H1 (cell line): ENCODE measurements at regions not wholly inside any gene's neighbourhood (a gene's known extent, or its start where the extent isn't known, plus 50 kb on each side); places are given as distances from the start of the nearest gene placed in this dataset.

ENCODE experiments used
- CTCF ChIA-PET: fragments of 300-600 bp; sonication (Branson Sonifier 250); formaldehyde crosslinking; loops from one replicate; lab custom pipeline; 2021; ENCODE audit not compliant: partially characterized antibody; lab: Charles Lee
- POLR2A ChIA-PET: fragments of 300-600 bp; sonication (Branson Sonifier 250); formaldehyde crosslinking; loops from one replicate; lab custom pipeline; 2021; ENCODE audit warnings: inconsistent platforms; ENCODE audit not compliant: partially characterized antibody; lab: Charles Lee
- DNase-seq, 2 experiments: peaks; one replicate each; pipeline versions ENCODE4 v3.0.0 to v3.0.0-alpha.2; 2010 to 2022; ENCODE audit warnings: low spot score in 2 of 2, low read depth in 1 of 2, mixed read lengths in 1 of 2
- FAIRE-seq: peaks from 2 replicates; lab custom pipeline; 2011; peaks lifted over from hg19 to GRCh38; lab: Jason Lieb, UNC
- H2AFZ ChIP-seq: 2 replicates; pipeline ENCODE4 v1.8.1; 2012; ENCODE audit warnings: low read length, inconsistent platforms
- H2AK5ac ChIP-seq: 2 replicates; pipeline ENCODE4 v1.6.1; 2013; ENCODE audit warnings: low read depth, low read length
- H2BK120ac ChIP-seq: replicated peaks from 2 replicates; pipeline ENCODE3; 2013; ENCODE audit warnings: low read depth, low read length, inconsistent platforms
- H2BK12ac ChIP-seq: 2 replicates; pipeline ENCODE4 v1.6.1; 2013; ENCODE audit warnings: low read depth, low read length
- H2BK15ac ChIP-seq: 2 replicates; pipeline ENCODE4 v1.6.1; 2013; ENCODE audit warnings: low read length
- H2BK20ac ChIP-seq: 2 replicates; pipeline ENCODE4 v1.6.1; 2013; ENCODE audit warnings: low read length
- H2BK5ac ChIP-seq: 2 replicates; pipeline ENCODE4 v1.6.1; 2013; ENCODE audit warnings: low read depth, low read length
- H3K14ac ChIP-seq: 2 replicates; pipeline ENCODE4 v1.6.1; 2013; ENCODE audit warnings: inconsistent platforms; ENCODE audit not compliant: insufficient read length
- H3K18ac ChIP-seq: 2 replicates; pipeline ENCODE4 v1.6.1; 2013; ENCODE audit warnings: low read length; ENCODE audit errors: extremely low read depth
- H3K23ac ChIP-seq: 2 replicates; pipeline ENCODE4 v1.6.1; 2013; ENCODE audit warnings: inconsistent platforms; ENCODE audit not compliant: insufficient read length
- H3K23me2 ChIP-seq: 2 replicates; pipeline ENCODE4 v1.6.1; 2013; ENCODE audit warnings: low read depth, low read length
- H3K27ac ChIP-seq: 2 replicates; pipeline ENCODE4 v1.6.1; 2011; ENCODE audit warnings: low read depth, low read length, inconsistent platforms
- H3K27me3 ChIP-seq, 4 experiments: replicated peaks in 1 of 4; 1 replicate in 1 of 4; 2 replicates in 3 of 4; pipeline versions ENCODE4 v1.6.1 to v1.8.1; 2011 to 2013; ENCODE audit warnings: low read length in 3 of 4, mild to moderate bottlenecking in 3 of 4, inconsistent platforms in 2 of 4, mixed read lengths in 2 of 4, moderate library complexity in 1 of 4; ENCODE audit not compliant: control insufficient read depth in 3 of 4, insufficient read depth in 3 of 4; ENCODE audit errors: extremely low read depth in 1 of 4
- H3K36me3 ChIP-seq, 4 experiments: 2 replicates each; pipeline versions ENCODE4 v1.6.1 to v1.8.1; 2011 to 2013; ENCODE audit warnings: mild to moderate bottlenecking in 4 of 4, low read length in 3 of 4, moderate library complexity in 2 of 4, control low read depth in 1 of 4, inconsistent platforms in 1 of 4; ENCODE audit not compliant: insufficient read depth in 4 of 4, control insufficient read depth in 2 of 4
- H3K4ac ChIP-seq: replicated peaks from 2 replicates; pipeline ENCODE3; 2013; ENCODE audit warnings: low read length, low read depth, mixed read lengths, inconsistent platforms; ENCODE audit not compliant: insufficient read length
- H3K4me1 ChIP-seq, 4 experiments: replicated peaks in 1 of 4; 1 replicate in 1 of 4; 2 replicates in 3 of 4; pipeline versions ENCODE4 v1.6.1 to v1.8.1; 2011 to 2013; ENCODE audit warnings: low read length in 3 of 4, inconsistent platforms in 2 of 4, mixed read lengths in 1 of 4; ENCODE audit not compliant: insufficient read depth in 4 of 4, control insufficient read depth in 3 of 4
- H3K4me2 ChIP-seq, 2 experiments: 2 replicates each; pipeline versions ENCODE4 v1.6.1 to v1.8.1; 2011 to 2013; ENCODE audit warnings: low read depth in 2 of 2, low read length in 2 of 2, control low read depth in 1 of 2, inconsistent platforms in 1 of 2, mild to moderate bottlenecking in 1 of 2; ENCODE audit not compliant: insufficient read depth in 1 of 2
- H3K4me3 ChIP-seq, 4 experiments: fragments of 200-600, 300-600 bp in 1 of 4; sonication (generic), shearing (Covaris generic), sonication (Bioruptor Twin) in 1 of 4; 2 replicates each; pipeline versions ENCODE4 v1.5.1 to v1.8.1; 2011 to 2016; ENCODE audit warnings: low read length in 4 of 4, low read depth in 3 of 4, control low read depth in 2 of 4, inconsistent platforms in 2 of 4, mild to moderate bottlenecking in 2 of 4, mixed read lengths in 1 of 4, moderate library complexity in 1 of 4; ENCODE audit not compliant: insufficient read depth in 2 of 4; ENCODE audit errors: extremely low read depth in 1 of 4
- H3K56ac ChIP-seq: replicated peaks from 2 replicates; pipeline ENCODE3; 2013; ENCODE audit warnings: low read depth, mild to moderate bottlenecking, mixed read lengths, low read length, inconsistent platforms; ENCODE audit not compliant: insufficient read length
- H3K79me1 ChIP-seq: 2 replicates; pipeline ENCODE4 v1.6.1; 2013; ENCODE audit warnings: low read depth, low read length, control low read depth
- H3K79me2 ChIP-seq, 2 experiments: 2 replicates each; pipeline versions ENCODE4 v1.6.1 to v1.8.1; 2012 to 2013; ENCODE audit warnings: low read length in 2 of 2, mild to moderate bottlenecking in 2 of 2, inconsistent platforms in 1 of 2; ENCODE audit not compliant: insufficient read depth in 2 of 2, control insufficient read depth in 1 of 2
- H3K9ac ChIP-seq, 4 experiments: replicated peaks in 1 of 4; 1 replicate in 1 of 4; 2 replicates in 3 of 4; pipeline versions ENCODE4 v1.6.1 to v1.8.1; 2011 to 2013; ENCODE audit warnings: low read depth in 3 of 4, low read length in 3 of 4, control low read depth in 2 of 4, mild to moderate bottlenecking in 2 of 4, moderate library complexity in 2 of 4, inconsistent platforms in 1 of 4; ENCODE audit errors: extremely low read depth in 1 of 4
- H3K9me3 ChIP-seq, 2 experiments: 2 replicates each; pipeline versions ENCODE4 v1.6.1 to v1.8.1; 2012 to 2013; ENCODE audit warnings: mild to moderate bottlenecking in 2 of 2, moderate library complexity in 2 of 2, control low read depth in 1 of 2, inconsistent platforms in 1 of 2, low read depth in 1 of 2, low read length in 1 of 2, mixed read lengths in 1 of 2; ENCODE audit not compliant: insufficient read depth in 2 of 2
- H4K20me1 ChIP-seq, 2 experiments: replicated peaks in 1 of 2; 2 replicates each; pipeline versions ENCODE3 to v1.8.1; 2011 to 2013; ENCODE audit warnings: inconsistent platforms in 2 of 2, low read length in 2 of 2, mild to moderate bottlenecking in 1 of 2; ENCODE audit not compliant: insufficient read depth in 2 of 2, control insufficient read depth in 1 of 2
- H4K5ac ChIP-seq: 2 replicates; pipeline ENCODE4 v1.6.1; 2013; ENCODE audit warnings: low read length, low read depth, mixed read lengths, inconsistent platforms; ENCODE audit not compliant: insufficient read length
- H4K8ac ChIP-seq: 2 replicates; pipeline ENCODE4 v1.8.0; 2013; ENCODE audit warnings: mild to moderate bottlenecking, moderate library complexity, low read length, inconsistent platforms; ENCODE audit not compliant: insufficient read depth; ENCODE audit errors: extremely low read depth
- H4K91ac ChIP-seq: replicated peaks from 2 replicates; pipeline ENCODE3; 2013; ENCODE audit warnings: low read length, mixed read lengths, inconsistent platforms; ENCODE audit not compliant: insufficient read length
- ATF3 ChIP-seq: IDR thresholded peaks from 2 replicates; pipeline ENCODE4 v1.6.1; 2011; ENCODE audit warnings: low read depth, mild to moderate bottlenecking, low read length; ENCODE audit not compliant: insufficient read depth
- CBX5 ChIP-seq: fragments of 300-800, 300-1000 bp; sonication (generic); IDR thresholded peaks from 2 replicates; pipeline ENCODE4 v1.7.1; 2016; ENCODE audit warnings: antibody characterized with exemption, low read length, low read depth
- HDAC2 ChIP-seq, 2 experiments: fragments of 300-600 bp in 1 of 2; sonication (generic) in 1 of 2; IDR thresholded peaks; 2 replicates each; pipeline ENCODE4 v1.6.1; 2011 to 2012; ENCODE audit warnings: low read depth in 2 of 2, low read length in 2 of 2, mild to moderate bottlenecking in 2 of 2, moderate library complexity in 2 of 2, borderline replicate concordance in 1 of 2, inconsistent platforms in 1 of 2
- MAFK ChIP-seq: IDR thresholded peaks from 2 replicates; pipeline ENCODE4 v1.6.1; 2012; ENCODE audit warnings: low read depth, mild to moderate bottlenecking, improper control_type of control experiment, low read length
- PHF8 ChIP-seq: fragments of 200-600 bp; sonication (generic); conservative IDR thresholded peaks from 2 replicates; pipeline ENCODE4 v1.7.1; 2012; ENCODE audit warnings: low read depth, mild to moderate bottlenecking, inconsistent platforms, low read length, moderate library complexity
- POLR2AphosphoS5 ChIP-seq: IDR thresholded peaks from 2 replicates; pipeline ENCODE4 v1.6.1; 2011; ENCODE audit warnings: low read depth, low read length
- RAD21 ChIP-seq, 2 experiments: IDR thresholded peaks in 1 of 2; conservative IDR thresholded peaks in 1 of 2; 2 replicates each; pipeline ENCODE4 v1.6.1; 2011; ENCODE audit warnings: low read depth in 2 of 2, low read length in 2 of 2, improper control_type of control experiment in 1 of 2, inconsistent platforms in 1 of 2, mild to moderate bottlenecking in 1 of 2, moderate library complexity in 1 of 2
- RNF2 ChIP-seq: fragments of 200-900, 300-1000 bp; sonication (generic); IDR thresholded peaks from 2 replicates; pipeline ENCODE4 v1.7.1; 2016; ENCODE audit warnings: borderline replicate concordance, low read depth, mild to moderate bottlenecking, antibody characterized with exemption, low read length; ENCODE audit not compliant: poor library complexity, severe bottlenecking; ENCODE audit errors: missing control alignments
- SIRT6 ChIP-seq: IDR thresholded peaks from one replicate; pipeline ENCODE4 v1.7.1; 2012; ENCODE audit warnings: low read length, inconsistent platforms
- SP1 ChIP-seq: IDR thresholded peaks from 2 replicates; pipeline ENCODE4 v1.6.1; 2011; ENCODE audit warnings: low read depth, low read length
- TAF1 ChIP-seq: IDR thresholded peaks from 2 replicates; pipeline ENCODE4 v1.6.1; 2011; ENCODE audit warnings: mild to moderate bottlenecking, low read depth, low read length
- WGBS, 2 experiments: shearing (Covaris generic) in 1 of 2; methylation state at CpG; one replicate each; pipeline versions ENCODE4 v1.1.6 to v1.1.7; 2013 to 2015; ENCODE audit warnings: low lambda C conversion rate in 2 of 2, mixed read lengths in 2 of 2, inconsistent platforms in 1 of 2, low coverage in 1 of 2, missing lambda C conversion rate in 1 of 2; ENCODE audit not compliant: insufficient replicate concordance in 2 of 2, insufficient coverage in 1 of 2, insufficient read length in 1 of 2; ENCODE audit errors: extremely low coverage in 1 of 2, missing lambda C conversion rate in 1 of 2; 5-methylcytosine and 5-hydroxymethylcytosine counted together
- TF ChIP-seq, protein P1 (sequence below): IDR thresholded peaks from 2 replicates; pipeline ENCODE4 v1.6.1; 2012; ENCODE audit warnings: inconsistent platforms

DNA sequence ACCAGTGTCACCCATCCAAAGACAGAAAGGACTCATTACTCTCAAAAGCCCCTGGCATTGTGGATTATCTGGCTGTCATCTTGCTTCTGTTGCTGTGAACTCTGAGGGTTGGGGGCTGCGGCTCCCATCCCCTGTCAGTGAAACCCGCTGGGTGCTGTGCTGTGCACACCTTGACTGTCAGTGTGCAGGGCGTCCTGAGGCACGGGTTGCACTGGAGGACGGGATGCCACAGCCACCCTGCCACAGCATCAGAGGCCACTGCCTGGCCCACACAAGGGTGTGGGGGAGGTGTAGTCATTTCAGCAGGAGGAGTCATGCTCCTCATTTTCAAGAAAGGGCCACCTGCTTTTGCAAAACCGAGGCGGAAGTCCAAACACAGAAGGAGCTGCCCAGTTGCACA, 245.8 kb downstream of the GLRX3 start:
- POLR2A ChIA-PET = no interaction called here
- H3K79me1 ChIP-seq = no peaks in the 10 kb centered on the region
- 0 out of 7 replicates have a peak, but pooled peaks cover 0 to 2% (median 0%) of the 10 kb centered on the region in 4 experiments for H3K4me1 ChIP-seq
- TF ChIP-seq SIRT6 (no peak), PHF8 (no peak), HDAC2 (IDR thresholded peaks at IDR 0.05; ENCODE audit: borderline replicate concordance in 1 of 2, low read depth in 2 of 2, low read length in 2 of 2) (no peak), RNF2 (no peak), ATF3 (no peak), CBX5 (no peak), SP1 (no peak), RAD21 (IDR thresholded peaks at IDR 0.05 in 1 of 2, conservative IDR thresholded peaks at IDR 0.05 in 1 of 2; ENCODE audit: low read depth in 2 of 2, low read length in 2 of 2) (no peak), TAF1 (no peak), POLR2AphosphoS5 (no peak), MAFK (no peak)
- TF ChIP-seq, protein P1, sequence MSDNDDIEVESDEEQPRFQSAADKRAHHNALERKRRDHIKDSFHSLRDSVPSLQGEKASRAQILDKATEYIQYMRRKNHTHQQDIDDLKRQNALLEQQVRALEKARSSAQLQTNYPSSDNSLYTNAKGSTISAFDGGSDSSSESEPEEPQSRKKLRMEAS = no peak

More for the DNA sequence above, 245.8 kb downstream of the GLRX3 start:
- H2BK12ac ChIP-seq = no peak overlapping the region
- no peak overlapping the region for H3K18ac ChIP-seq
- no peak overlapping the region for H3K56ac ChIP-seq
- no peak overlapping the region for H2BK120ac ChIP-seq
- no peak overlapping the region for H3K9ac ChIP-seq
- H2AK5ac ChIP-seq = no peak overlapping the region
- H3K23me2 ChIP-seq = peaks cover 10% of the 10 kb centered on the region; the same call in 1 of the 2 replicates
- no peak overlapping the region for H3K23ac ChIP-seq
- CTCF ChIA-PET = no interaction called here
- no peak overlapping the region for H2BK15ac ChIP-seq
- peaks cover 3 to 7% of the 10 kb centered on the region in 2 experiments; a peak in 2 of 4 replicates for H3K9me3 ChIP-seq
- 92% methylated on average over 7 of the region's 7 CpGs; no CpG with 5 or more reads in 1 of the 2 experiments for WGBS, 2 experiments
- H3K4me3 ChIP-seq = no peak overlapping the region
- no peak overlapping the region for H3K4me2 ChIP-seq
- H3K14ac ChIP-seq = no peak overlapping the region
- no peak overlapping the region for H4K91ac ChIP-seq
- H3K4ac ChIP-seq = no peak overlapping the region
- H3K36me3 ChIP-seq = no peaks in the 10 kb centered on the region
- no peak overlapping the region for H4K8ac ChIP-seq
- no peak for DNase-seq
- FAIRE-seq = no peak
- H3K79me2 ChIP-seq = no peaks in the 10 kb centered on the region
- no peaks in the 10 kb centered on the region for H4K20me1 ChIP-seq
- H3K27me3 ChIP-seq = no peaks in the 10 kb centered on the region
- H4K5ac ChIP-seq = no peak overlapping the region
- no peak overlapping the region for H2BK5ac ChIP-seq
- no peak overlapping the region for H3K27ac ChIP-seq
- no peak overlapping the region for H2AFZ ChIP-seq
- H2BK20ac ChIP-seq = no peak overlapping the region
